H9 (cell line): ENCODE measurements at regions not wholly inside any gene's neighbourhood (a gene's known extent, or its start where the extent isn't known, plus 50 kb on each side); places are given as distances from the start of the nearest gene placed in this dataset.

Source experiments
- DNase-seq: peaks from one replicate; pipeline ENCODE4 v3.0.0-alpha.2; 2017
- H2AFZ ChIP-seq: one replicate; pipeline ENCODE4 v1.6.1; 2013; ENCODE audit warnings: mild to moderate bottlenecking, low read length, control low read depth, moderate library complexity
- H2AK5ac ChIP-seq: 2 replicates; pipeline ENCODE4 v1.6.1; 2013; ENCODE audit warnings: low read length, control low read depth, mixed read lengths; ENCODE audit not compliant: insufficient read length
- H2BK120ac ChIP-seq: one replicate; pipeline ENCODE4 v1.6.1; 2013; ENCODE audit warnings: low read depth, mild to moderate bottlenecking, low read length, control low read depth, inconsistent platforms; ENCODE audit not compliant: poor library complexity, severe bottlenecking
- H2BK12ac ChIP-seq: 2 replicates; pipeline ENCODE4 v1.6.1; 2013; ENCODE audit warnings: low read length, control low read depth, mixed read lengths, low read depth; ENCODE audit not compliant: insufficient read length
- H2BK15ac ChIP-seq: 2 replicates; pipeline ENCODE4 v1.6.1; 2013; ENCODE audit warnings: low read depth, low read length, control low read depth
- H2BK20ac ChIP-seq: one replicate; pipeline ENCODE4 v1.6.1; 2013; ENCODE audit warnings: low read depth, mild to moderate bottlenecking, low read length, control low read depth, inconsistent platforms; ENCODE audit not compliant: poor library complexity, severe bottlenecking
- H2BK5ac ChIP-seq: 2 replicates; pipeline ENCODE4 v1.6.1; 2013; ENCODE audit warnings: low read length, control low read depth, mixed read lengths; ENCODE audit not compliant: insufficient read length
- H3K14ac ChIP-seq: 2 replicates; pipeline ENCODE4 v1.6.1; 2013; ENCODE audit warnings: low read length, control low read depth; ENCODE audit not compliant: insufficient read depth
- H3K18ac ChIP-seq: 2 replicates; pipeline ENCODE4 v1.6.1; 2013; ENCODE audit warnings: low read depth, mild to moderate bottlenecking, mixed read lengths, low read length, control low read depth; ENCODE audit not compliant: insufficient read length
- H3K23ac ChIP-seq: 2 replicates; pipeline ENCODE4 v1.6.1; 2013; ENCODE audit warnings: low read length, control low read depth, mixed read lengths, low read depth; ENCODE audit not compliant: insufficient read length
- H3K23me2 ChIP-seq: 2 replicates; pipeline ENCODE4 v1.6.1; 2013; ENCODE audit warnings: low read depth, mild to moderate bottlenecking, mixed read lengths, low read length, control low read depth; ENCODE audit not compliant: insufficient read length, poor library complexity, severe bottlenecking
- H3K27ac ChIP-seq: 2 replicates; pipeline ENCODE4 v1.5.1; 2013; ENCODE audit warnings: low read length, control low read depth, mixed read lengths, low read depth; ENCODE audit not compliant: insufficient read length
- H3K27me3 ChIP-seq: 2 replicates; pipeline ENCODE4 v1.6.1; 2013; ENCODE audit warnings: low read length, control low read depth, inconsistent platforms; ENCODE audit not compliant: insufficient read depth
- H3K4ac ChIP-seq: 2 replicates; pipeline ENCODE4 v1.6.1; 2013; ENCODE audit warnings: low read depth, mild to moderate bottlenecking, control low read depth, inconsistent platforms, low read length, moderate library complexity
- H3K4me1 ChIP-seq: 2 replicates; pipeline ENCODE4 v1.6.1; 2013; ENCODE audit warnings: low read length, control low read depth, inconsistent platforms; ENCODE audit not compliant: insufficient read depth
- H3K4me2 ChIP-seq: 2 replicates; pipeline ENCODE4 v1.6.1; 2013; ENCODE audit warnings: low read length, control low read depth, mixed read lengths; ENCODE audit not compliant: insufficient read length, insufficient read depth
- H3K56ac ChIP-seq: 2 replicates; pipeline ENCODE4 v1.6.1; 2013; ENCODE audit warnings: low read depth, mild to moderate bottlenecking, mixed read lengths, low read length, control low read depth; ENCODE audit not compliant: insufficient read length
- H3K79me1 ChIP-seq: 2 replicates; pipeline ENCODE4 v1.6.1; 2013; ENCODE audit warnings: low read depth, mild to moderate bottlenecking, moderate library complexity, low read length, control low read depth, inconsistent platforms; ENCODE audit not compliant: insufficient read depth, poor library complexity, severe bottlenecking
- H3K79me2 ChIP-seq: 2 replicates; pipeline ENCODE4 v1.6.1; 2013; ENCODE audit warnings: low read length, control low read depth, inconsistent platforms; ENCODE audit not compliant: insufficient read depth
- H3K9ac ChIP-seq: 2 replicates; pipeline ENCODE4 v1.6.1; 2013; ENCODE audit warnings: low read length, control low read depth, mixed read lengths; ENCODE audit not compliant: insufficient read length; ENCODE audit errors: extremely low read depth
- H3K9me3 ChIP-seq: one replicate; pipeline ENCODE4 v1.6.1; 2013; ENCODE audit warnings: low read depth, low read length, inconsistent platforms; ENCODE audit not compliant: control insufficient read depth
- H3T11ph ChIP-seq: one replicate; pipeline ENCODE4 v1.6.1; 2013; ENCODE audit warnings: mild to moderate bottlenecking, low read length, control low read depth, inconsistent platforms
- H4K20me1 ChIP-seq: one replicate; pipeline ENCODE4 v1.6.1; 2013; ENCODE audit not compliant: control insufficient read depth, insufficient read length, insufficient read depth
- H4K5ac ChIP-seq: 2 replicates; pipeline ENCODE4 v1.6.1; 2013; ENCODE audit warnings: low read depth, mild to moderate bottlenecking, mixed read lengths, low read length, control low read depth; ENCODE audit not compliant: insufficient read length
- H4K8ac ChIP-seq: replicated peaks from 2 replicates; pipeline ENCODE4 v1.6.1; 2013; ENCODE audit warnings: low read length, control low read depth, mixed read lengths, low read depth; ENCODE audit not compliant: insufficient read length
- H4K91ac ChIP-seq: 2 replicates; pipeline ENCODE4 v1.6.1; 2013; ENCODE audit warnings: low read depth, mild to moderate bottlenecking, moderate library complexity, mixed read lengths, low read length, control low read depth; ENCODE audit not compliant: insufficient read length
- H3K27ac Mint-ChIP-seq, 3 experiments: 2 replicates in 2 of 3; 3 replicates in 1 of 3; pipeline ENCODE4 v1.8.0; 2020 to 2021; ENCODE audit warnings: mixed read lengths in 3 of 3, mild to moderate bottlenecking in 1 of 3, moderate library complexity in 1 of 3
- H3K27me3 Mint-ChIP-seq: 2 replicates; pipeline ENCODE4 v1.8.0; 2021; ENCODE audit warnings: low read depth, mild to moderate bottlenecking, moderate library complexity, mixed read lengths
- H3K36me3 Mint-ChIP-seq, 3 experiments: 2 replicates in 2 of 3; 3 replicates in 1 of 3; pipeline ENCODE4 v1.8.0; 2020 to 2021; ENCODE audit warnings: low read depth in 3 of 3, mixed read lengths in 3 of 3; ENCODE audit not compliant: insufficient read depth in 1 of 3
- H3K4me1 Mint-ChIP-seq, 2 experiments: 2 replicates each; pipeline ENCODE4 v1.8.0; 2020; ENCODE audit warnings: mixed read lengths in 2 of 2
- H3K4me3 Mint-ChIP-seq, 2 experiments: 2 replicates in 1 of 2; 3 replicates in 1 of 2; pipeline ENCODE4 v1.8.0; 2020 to 2021; ENCODE audit warnings: mild to moderate bottlenecking in 2 of 2, mixed read lengths in 2 of 2, moderate library complexity in 1 of 2
- H3K9me3 Mint-ChIP-seq, 2 experiments: 2 replicates in 1 of 2; 3 replicates in 1 of 2; pipeline ENCODE4 v1.8.0; 2020; ENCODE audit warnings: mild to moderate bottlenecking in 2 of 2, mixed read lengths in 2 of 2, moderate library complexity in 1 of 2
- whole genome bisulfite sequencing: extraction: QIAGEN DNeasy Blood & Tissue Kit; methylation state at CpG from one replicate; pipeline ENCODE4 v1.1.7; 2013; ENCODE audit warnings: missing lambda C conversion rate, low lambda C conversion rate, mixed read lengths; ENCODE audit not compliant: insufficient read length; ENCODE audit errors: extremely low coverage; 5-methylcytosine and 5-hydroxymethylcytosine counted together
- TF ChIP-seq, protein P1 (sequence below): fragments of 200-600 bp; sonication (generic); conservative IDR thresholded peaks from 3 replicates; pipeline ENCODE4 v1.8.0; 2021; ENCODE audit warnings: antibody characterized with exemption, mild to moderate bottlenecking

DNA sequence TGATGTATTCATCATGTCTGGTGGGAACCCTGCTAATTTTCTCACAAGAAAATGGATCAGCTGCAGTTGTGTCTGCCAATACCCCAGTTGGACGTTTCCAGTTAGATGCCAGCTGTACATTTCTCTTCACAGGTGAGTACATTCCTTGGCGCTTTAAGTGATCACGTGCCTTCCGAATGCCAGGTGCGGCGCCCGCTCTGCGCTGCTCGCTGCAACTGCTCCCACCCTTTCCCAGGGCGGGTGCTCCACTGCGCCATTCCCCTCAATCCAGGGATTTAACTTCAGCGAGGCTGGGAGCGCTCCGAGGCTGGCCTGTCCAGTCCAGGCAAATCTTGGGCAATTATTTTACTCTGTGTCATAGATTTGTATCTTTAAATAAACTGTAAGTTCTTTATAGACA lies 225.0 kb upstream of the RAB6C start:
- Histone ChIP-seq H4K20me1 (no peaks in the 10 kb centered on the region), H4K8ac (no peak overlapping the region), H3K4me1 (peaks cover 1% of the 10 kb centered on the region; the same call in 1 of the 2 replicates), H2AFZ (no peak overlapping the region), H2BK12ac (no peak overlapping the region), H3K4ac (no peak overlapping the region), H3K56ac (no peak overlapping the region), H3T11ph (no peak overlapping the region), H3K27me3 (no peaks in the 10 kb centered on the region), H2BK20ac (no peak overlapping the region), H3K79me1 (no peaks in the 10 kb centered on the region), H3K23me2 (no peaks in the 10 kb centered on the region), H3K23ac (no peak overlapping the region), H3K14ac (no peak overlapping the region), H2BK5ac (no peak overlapping the region), H3K4me2 (no peak overlapping the region), H2AK5ac (no peak overlapping the region), H3K18ac (no peak overlapping the region), H4K5ac (no peak overlapping the region), H3K27ac (no peak overlapping the region), H4K91ac (no peak overlapping the region), H3K9ac (no peak overlapping the region), H3K79me2 (no peaks in the 10 kb centered on the region), H2BK120ac (no peak overlapping the region), H2BK15ac (no peak overlapping the region), H3K9me3 (no peaks in the 10 kb centered on the region)
- H3K9me3 Mint-ChIP-seq = peaks cover 6 to 11% of the 10 kb centered on the region in 2 experiments
- no peak overlapping the region for H3K27ac Mint-ChIP-seq
- H3K36me3 Mint-ChIP-seq = peaks cover 2 to 5% (median 4%) of the 10 kb centered on the region in 3 experiments; a peak in 2 of 7 replicates
- H3K4me3 Mint-ChIP-seq = no peak overlapping the region
- peaks cover 12% of the 10 kb centered on the region for H3K27me3 Mint-ChIP-seq
- peaks cover 31% of the 10 kb centered on the region in 2 experiments for H3K4me1 Mint-ChIP-seq
- WGBS = no CpG with 5 or more reads among the region's 14 CpGs
- DNase-seq = no peak
- TF ChIP-seq, protein P1, sequence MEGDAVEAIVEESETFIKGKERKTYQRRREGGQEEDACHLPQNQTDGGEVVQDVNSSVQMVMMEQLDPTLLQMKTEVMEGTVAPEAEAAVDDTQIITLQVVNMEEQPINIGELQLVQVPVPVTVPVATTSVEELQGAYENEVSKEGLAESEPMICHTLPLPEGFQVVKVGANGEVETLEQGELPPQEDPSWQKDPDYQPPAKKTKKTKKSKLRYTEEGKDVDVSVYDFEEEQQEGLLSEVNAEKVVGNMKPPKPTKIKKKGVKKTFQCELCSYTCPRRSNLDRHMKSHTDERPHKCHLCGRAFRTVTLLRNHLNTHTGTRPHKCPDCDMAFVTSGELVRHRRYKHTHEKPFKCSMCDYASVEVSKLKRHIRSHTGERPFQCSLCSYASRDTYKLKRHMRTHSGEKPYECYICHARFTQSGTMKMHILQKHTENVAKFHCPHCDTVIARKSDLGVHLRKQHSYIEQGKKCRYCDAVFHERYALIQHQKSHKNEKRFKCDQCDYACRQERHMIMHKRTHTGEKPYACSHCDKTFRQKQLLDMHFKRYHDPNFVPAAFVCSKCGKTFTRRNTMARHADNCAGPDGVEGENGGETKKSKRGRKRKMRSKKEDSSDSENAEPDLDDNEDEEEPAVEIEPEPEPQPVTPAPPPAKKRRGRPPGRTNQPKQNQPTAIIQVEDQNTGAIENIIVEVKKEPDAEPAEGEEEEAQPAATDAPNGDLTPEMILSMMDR = no peak
